Keratinocyte (primary cell): ENCODE measurements at regions not wholly inside any gene's neighbourhood (a gene's known extent, or its start where the extent isn't known, plus 50 kb on each side); places are given as distances from the start of the nearest gene placed in this dataset.

Source experiments
- CTCF ChIP-seq, 3 experiments: IDR thresholded peaks in 1 of 3; conservative IDR thresholded peaks in 1 of 3; optimal IDR thresholded peaks in 1 of 3; 2 replicates in 2 of 3; 3 replicates in 1 of 3; pipeline versions ENCODE3 to v1.5.1; 2011; ENCODE audit warnings: low read length in 3 of 3, mild to moderate bottlenecking in 3 of 3, moderate library complexity in 2 of 3, control low read depth in 1 of 3, inconsistent platforms in 1 of 3; ENCODE audit not compliant: insufficient read depth in 2 of 3; ENCODE audit errors: extremely low read depth in 1 of 3
- EZH2 ChIP-seq: IDR thresholded peaks from one replicate; pipeline ENCODE4 v1.6.1; 2012; ENCODE audit warnings: inconsistent platforms, mild to moderate bottlenecking, low read length, moderate library complexity

GRCh38 chr16:13550254-13550653 is 369.7 kb upstream of the ERCC4 start:
- TF ChIP-seq CTCF (optimal IDR thresholded peaks at IDR 0.05 in 1 of 3, IDR thresholded peaks at IDR 0.05 in 1 of 3, conservative IDR thresholded peaks at IDR 0.05 in 1 of 3; ENCODE audit: extremely low read depth in 1 of 3, insufficient read depth in 2 of 3, low read length in 3 of 3): no peak
- no peak for TF ChIP-seq EZH2
